Thyroid gland (tissue), 4 donors: ENCODE measurements at regions not wholly inside any gene's neighbourhood (a gene's known extent, or its start where the extent isn't known, plus 50 kb on each side); places are given as distances from the start of the nearest gene placed in this dataset.

Source experiments
- POLR2A ChIP-seq, 2 donors: fragments of 450-650 bp; IDR thresholded peaks; one replicate each; pipeline ENCODE4 v1.6.1; 2017; ENCODE audit warnings: antibody characterized with exemption in 2 of 2, mild to moderate bottlenecking in 2 of 2, moderate library complexity in 1 of 2
- TF ChIP-seq, protein P1 (sequence below), 6 experiments: fragments of 200-600 bp in 3 of 6; fragments of 450-650 bp in 3 of 6; sonication (generic) in 3 of 6; IDR thresholded peaks; one replicate each; pipeline ENCODE4 v1.5.1; 2016 to 2019; ENCODE audit warnings: antibody characterized with exemption in 6 of 6, mild to moderate bottlenecking in 2 of 6, inconsistent platforms in 1 of 6, moderate library complexity in 1 of 6

DNA sequence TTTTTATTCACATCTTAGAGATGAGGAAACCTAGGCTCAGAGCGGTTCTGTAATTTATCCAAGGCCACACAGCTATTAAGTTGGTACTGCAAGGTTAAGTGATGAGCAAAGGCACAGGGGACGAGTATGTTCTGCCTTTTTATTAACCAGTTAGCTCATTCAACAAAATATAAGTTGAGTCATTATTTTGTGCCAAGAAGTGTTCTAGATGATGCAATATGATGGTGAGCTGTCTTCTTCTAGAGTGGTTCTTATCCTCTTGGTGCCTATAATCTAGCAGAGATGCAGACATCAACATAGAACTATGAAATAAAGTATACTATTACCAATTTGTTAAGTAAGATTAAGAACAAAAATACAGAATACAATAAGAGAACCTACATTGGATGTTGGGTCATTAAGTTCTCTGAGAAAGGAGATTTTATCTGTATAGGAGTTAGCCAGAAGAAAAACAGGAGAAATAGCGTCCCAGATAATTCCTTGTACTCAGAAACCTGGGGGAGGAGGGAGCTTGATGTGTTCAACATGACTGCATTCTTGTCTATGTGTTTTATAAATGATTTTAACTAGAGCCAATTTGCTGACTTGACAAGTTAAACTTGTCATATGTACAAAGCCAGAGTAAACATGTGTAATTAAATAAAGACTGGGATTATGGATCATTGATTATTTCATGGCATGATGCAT lies 122.3 kb downstream of the TBXT start:
- TF ChIP-seq, protein P1, sequence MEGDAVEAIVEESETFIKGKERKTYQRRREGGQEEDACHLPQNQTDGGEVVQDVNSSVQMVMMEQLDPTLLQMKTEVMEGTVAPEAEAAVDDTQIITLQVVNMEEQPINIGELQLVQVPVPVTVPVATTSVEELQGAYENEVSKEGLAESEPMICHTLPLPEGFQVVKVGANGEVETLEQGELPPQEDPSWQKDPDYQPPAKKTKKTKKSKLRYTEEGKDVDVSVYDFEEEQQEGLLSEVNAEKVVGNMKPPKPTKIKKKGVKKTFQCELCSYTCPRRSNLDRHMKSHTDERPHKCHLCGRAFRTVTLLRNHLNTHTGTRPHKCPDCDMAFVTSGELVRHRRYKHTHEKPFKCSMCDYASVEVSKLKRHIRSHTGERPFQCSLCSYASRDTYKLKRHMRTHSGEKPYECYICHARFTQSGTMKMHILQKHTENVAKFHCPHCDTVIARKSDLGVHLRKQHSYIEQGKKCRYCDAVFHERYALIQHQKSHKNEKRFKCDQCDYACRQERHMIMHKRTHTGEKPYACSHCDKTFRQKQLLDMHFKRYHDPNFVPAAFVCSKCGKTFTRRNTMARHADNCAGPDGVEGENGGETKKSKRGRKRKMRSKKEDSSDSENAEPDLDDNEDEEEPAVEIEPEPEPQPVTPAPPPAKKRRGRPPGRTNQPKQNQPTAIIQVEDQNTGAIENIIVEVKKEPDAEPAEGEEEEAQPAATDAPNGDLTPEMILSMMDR (IDR thresholded peaks at IDR 0.05): no peak
- TF ChIP-seq POLR2A (IDR thresholded peaks at IDR 0.05): no peak
